ENCODE measurements at regions not wholly inside any gene's neighbourhood (a gene's known extent, or its start where the extent isn't known, plus 50 kb on each side); places are given as distances from the start of the nearest gene placed in this dataset.
"Not testable (repeated sequence)": the region's sequence is repeated elsewhere in the genome, so short reads cannot be mapped to it uniquely, and the experiment has no call there.

DNA sequence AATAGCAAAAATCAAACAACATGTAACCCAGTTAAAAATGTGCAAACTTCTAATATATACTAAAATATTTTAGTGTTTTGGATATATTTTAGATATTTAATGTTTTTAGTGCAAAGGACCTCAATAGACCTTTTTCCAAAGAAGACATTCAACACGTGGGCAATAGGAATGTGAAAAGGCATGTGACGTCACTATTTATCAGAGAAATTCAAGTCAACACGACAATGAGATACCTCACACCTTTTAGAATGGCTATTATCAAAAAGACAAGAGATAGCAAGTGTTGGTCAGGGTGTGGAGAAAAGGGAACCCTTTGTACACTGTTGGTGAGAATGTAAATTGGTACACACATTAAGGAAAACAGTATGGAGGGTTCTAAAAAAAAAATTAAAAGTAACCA lies 115.6 kb upstream of the FAM47B start:
- POLR2A ChIA-PET, result no interaction called here
- CTCF ChIA-PET, result no interaction called here
- no peak for DNase-seq (ENCODE audit: extremely low spot score)
- TF ChIP-seq LEF1 (IDR thresholded peaks at IDR 0.05; ENCODE audit: borderline replicate concordance) (no peak), ZNF384 (IDR thresholded peaks at IDR 0.05) (no peak), CTBP1 (IDR thresholded peaks at IDR 0.05; ENCODE audit: borderline replicate concordance) (no peak), SP1 (IDR thresholded peaks at IDR 0.05) (no peak), ARNT (IDR thresholded peaks at IDR 0.05) (no peak), FOXK2 (IDR thresholded peaks at IDR 0.05) (no peak), FOXA1 (IDR thresholded peaks at IDR 0.05) (no peak), HDGF (IDR thresholded peaks at IDR 0.05; ENCODE audit: borderline replicate concordance) (no peak), L3MBTL2 (conservative IDR thresholded peaks at IDR 0.05) (no peak), BHLHE40 (IDR thresholded peaks at IDR 0.05; ENCODE audit: borderline replicate concordance) (no peak), ELF4 (IDR thresholded peaks at IDR 0.05) (no peak), SUZ12 (IDR thresholded peaks at IDR 0.05) (no peak), NFRKB (IDR thresholded peaks at IDR 0.05) (no peak)
- TF ChIP-seq, protein P1, sequence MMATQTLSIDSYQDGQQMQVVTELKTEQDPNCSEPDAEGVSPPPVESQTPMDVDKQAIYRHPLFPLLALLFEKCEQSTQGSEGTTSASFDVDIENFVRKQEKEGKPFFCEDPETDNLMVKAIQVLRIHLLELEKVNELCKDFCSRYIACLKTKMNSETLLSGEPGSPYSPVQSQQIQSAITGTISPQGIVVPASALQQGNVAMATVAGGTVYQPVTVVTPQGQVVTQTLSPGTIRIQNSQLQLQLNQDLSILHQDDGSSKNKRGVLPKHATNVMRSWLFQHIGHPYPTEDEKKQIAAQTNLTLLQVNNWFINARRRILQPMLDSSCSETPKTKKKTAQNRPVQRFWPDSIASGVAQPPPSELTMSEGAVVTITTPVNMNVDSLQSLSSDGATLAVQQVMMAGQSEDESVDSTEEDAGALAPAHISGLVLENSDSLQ (IDR thresholded peaks at IDR 0.05), result no peak

DNA sequence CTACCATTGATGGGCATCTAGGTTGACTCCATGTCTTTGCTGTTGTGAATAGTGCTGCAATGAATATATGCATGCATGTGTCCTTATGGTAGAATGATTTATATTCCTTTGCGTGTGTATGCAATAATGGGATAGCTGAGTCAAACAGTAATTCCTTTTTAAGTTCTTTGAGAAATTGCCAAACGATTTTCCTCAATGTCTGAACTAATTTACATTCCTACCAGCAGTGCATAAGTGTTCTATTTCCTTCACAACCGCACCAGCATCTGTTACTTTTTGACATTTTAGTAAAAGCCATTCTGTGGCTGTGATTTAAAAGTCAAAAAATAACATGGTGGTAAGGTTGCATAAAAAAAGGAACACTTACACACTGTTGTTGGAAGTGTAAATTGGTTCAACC lies 103.1 kb upstream of the FAM47B start:
- CTCF ChIA-PET, result no interaction called here
- TF ChIP-seq CTBP1 (IDR thresholded peaks at IDR 0.05; ENCODE audit: borderline replicate concordance) (no peak), FOXA1 (IDR thresholded peaks at IDR 0.05) (no peak), ELF4 (IDR thresholded peaks at IDR 0.05) (no peak), SP1 (IDR thresholded peaks at IDR 0.05) (no peak), HDGF (IDR thresholded peaks at IDR 0.05; ENCODE audit: borderline replicate concordance) (no peak), L3MBTL2 (conservative IDR thresholded peaks at IDR 0.05) (no peak), NFRKB (IDR thresholded peaks at IDR 0.05) (no peak), ZNF384 (IDR thresholded peaks at IDR 0.05) (no peak), BHLHE40 (IDR thresholded peaks at IDR 0.05; ENCODE audit: borderline replicate concordance) (no peak)
- POLR2A ChIA-PET, result no interaction called here
- no peak for DNase-seq (ENCODE audit: extremely low spot score)

DNA sequence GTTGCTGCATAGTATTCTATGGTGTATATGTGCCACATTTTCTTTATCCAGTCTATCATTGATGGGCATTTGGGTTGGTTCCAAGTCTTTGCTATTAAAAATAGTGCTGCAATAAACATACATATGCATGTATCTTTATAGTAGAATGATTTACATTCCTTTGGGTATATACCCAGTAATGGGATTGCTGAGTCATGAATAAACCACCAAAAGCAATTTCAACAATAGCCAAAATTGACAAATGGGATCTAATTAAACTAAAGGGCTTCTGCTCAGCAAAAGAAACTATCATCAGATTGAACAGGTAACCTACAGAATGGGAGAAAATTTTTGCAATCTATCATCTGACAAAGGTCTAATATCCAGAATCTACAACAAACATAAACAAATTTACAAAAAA lies 101.4 kb upstream of the FAM47B start:
- CTCF ChIA-PET; POLR2A ChIA-PET; DNase-seq (ENCODE audit: extremely low spot score): not testable (repeated sequence)

GRCh38 chrX:34848281-34848680 lies 94.3 kb upstream of the FAM47B start:
- ChIA-PET POLR2A (no interaction called here), CTCF (no interaction called here)
- no peak for DNase-seq (ENCODE audit: extremely low spot score)
- no peak for TF ChIP-seq CTBP1 (IDR thresholded peaks at IDR 0.05; ENCODE audit: borderline replicate concordance)

GRCh38 chrX:34849371-34849770 lies 93.2 kb upstream of the FAM47B start:
- ChIA-PET POLR2A (no interaction called here), CTCF (no interaction called here)
- DNase-seq (ENCODE audit: extremely low spot score), result no peak
- TF ChIP-seq NFRKB (IDR thresholded peaks at IDR 0.05) (no peak), ZNF384 (IDR thresholded peaks at IDR 0.05) (no peak), FOXA1 (IDR thresholded peaks at IDR 0.05) (no peak), HDGF (IDR thresholded peaks at IDR 0.05; ENCODE audit: borderline replicate concordance) (no peak), FOXK2 (IDR thresholded peaks at IDR 0.05) (no peak), LEF1 (IDR thresholded peaks at IDR 0.05; ENCODE audit: borderline replicate concordance) (no peak), FOXM1 (IDR thresholded peaks at IDR 0.05; ENCODE audit: borderline replicate concordance) (no peak), SP1 (IDR thresholded peaks at IDR 0.05) (no peak), TARDBP (IDR thresholded peaks at IDR 0.05) (no peak), ELF4 (IDR thresholded peaks at IDR 0.05) (no peak), SUZ12 (IDR thresholded peaks at IDR 0.05) (no peak)

GRCh38 chrX:34859191-34859590 lies 83.4 kb upstream of the FAM47B start:
- TF ChIP-seq FOXA1 (IDR thresholded peaks at IDR 0.05) (no peak), ZNF384 (IDR thresholded peaks at IDR 0.05) (no peak), ARNT (IDR thresholded peaks at IDR 0.05) (no peak), FOXM1 (IDR thresholded peaks at IDR 0.05; ENCODE audit: borderline replicate concordance) (no peak), NFRKB (IDR thresholded peaks at IDR 0.05) (no peak), SUZ12 (IDR thresholded peaks at IDR 0.05) (no peak), TARDBP (IDR thresholded peaks at IDR 0.05) (no peak)
- ChIA-PET POLR2A (no interaction called here), CTCF (no interaction called here)
- DNase-seq (ENCODE audit: extremely low spot score), result no peak

DNA sequence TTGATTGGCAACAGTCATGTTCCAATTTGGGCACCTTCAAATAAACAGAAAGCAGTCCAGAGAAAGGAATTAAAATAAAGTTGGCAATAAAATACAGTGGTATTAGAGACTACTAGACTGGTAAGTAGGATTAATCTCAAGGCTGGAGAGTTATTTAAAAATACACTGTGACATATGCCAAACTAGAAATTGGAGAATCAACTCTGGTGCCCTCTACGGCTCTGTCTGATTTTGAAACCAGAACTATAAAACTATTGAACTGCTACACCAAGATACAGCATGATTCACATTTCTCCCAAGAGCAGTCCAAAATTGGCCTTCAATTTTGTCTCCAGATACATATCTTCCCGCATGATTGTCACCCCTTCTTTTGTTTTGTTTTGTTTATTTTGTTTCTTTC lies 78.7 kb upstream of the FAM47B start:
- ChIA-PET CTCF (no interaction called here), POLR2A (no interaction called here)
- DNase-seq (ENCODE audit: extremely low spot score), result no peak
- TF ChIP-seq CTBP1 (IDR thresholded peaks at IDR 0.05; ENCODE audit: borderline replicate concordance) (no peak), LEF1 (IDR thresholded peaks at IDR 0.05; ENCODE audit: borderline replicate concordance) (no peak), NFRKB (IDR thresholded peaks at IDR 0.05) (no peak), ZNF384 (IDR thresholded peaks at IDR 0.05) (no peak), SP1 (IDR thresholded peaks at IDR 0.05) (no peak), HDGF (IDR thresholded peaks at IDR 0.05; ENCODE audit: borderline replicate concordance) (no peak), FOXK2 (IDR thresholded peaks at IDR 0.05) (no peak), FOXM1 (IDR thresholded peaks at IDR 0.05; ENCODE audit: borderline replicate concordance) (no peak), BHLHE40 (IDR thresholded peaks at IDR 0.05; ENCODE audit: borderline replicate concordance) (no peak), FOXA1 (IDR thresholded peaks at IDR 0.05) (no peak), ELF4 (IDR thresholded peaks at IDR 0.05) (no peak), L3MBTL2 (conservative IDR thresholded peaks at IDR 0.05) (no peak), ARNT (IDR thresholded peaks at IDR 0.05) (no peak)
- TF ChIP-seq, protein P1 (IDR thresholded peaks at IDR 0.05), result no peak

DNA sequence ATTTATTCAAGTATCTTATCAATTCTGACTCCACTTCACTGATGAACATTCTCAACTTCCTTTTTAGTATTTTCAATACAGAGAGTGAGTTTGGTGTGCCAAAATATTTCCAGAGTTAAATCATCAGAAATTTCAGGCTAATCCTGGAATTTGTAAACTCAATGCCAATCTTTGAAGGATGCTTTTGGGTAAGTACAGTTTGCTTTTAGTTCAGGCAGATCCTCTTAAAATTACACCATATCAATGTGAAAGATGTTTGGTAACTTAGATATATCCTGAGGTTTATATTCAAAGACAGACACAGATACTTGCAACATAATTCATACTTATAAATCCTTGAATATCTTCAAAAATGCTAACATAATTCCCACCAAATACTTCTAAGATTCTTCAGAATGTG lies 76.0 kb upstream of the FAM47B start:
- no peak for DNase-seq (ENCODE audit: extremely low spot score)
- ChIA-PET POLR2A (no interaction called here), CTCF (no interaction called here)
- TF ChIP-seq NFRKB (IDR thresholded peaks at IDR 0.05), result no peak
- no peak for TF ChIP-seq SUZ12 (IDR thresholded peaks at IDR 0.05)
- TF ChIP-seq ARNT (IDR thresholded peaks at IDR 0.05), result no peak
- TF ChIP-seq ZNF384 (IDR thresholded peaks at IDR 0.05), result no peak
- TF ChIP-seq LEF1 (IDR thresholded peaks at IDR 0.05; ENCODE audit: borderline replicate concordance), result no peak
- no peak for TF ChIP-seq SP1 (IDR thresholded peaks at IDR 0.05)
- no peak for TF ChIP-seq L3MBTL2 (conservative IDR thresholded peaks at IDR 0.05)
- no peak for TF ChIP-seq FOXK2 (IDR thresholded peaks at IDR 0.05)
- TF ChIP-seq FOXM1 (IDR thresholded peaks at IDR 0.05; ENCODE audit: borderline replicate concordance), result no peak
- TF ChIP-seq FOXA1 (IDR thresholded peaks at IDR 0.05), result no peak
- TF ChIP-seq ELF4 (IDR thresholded peaks at IDR 0.05), result no peak
- TF ChIP-seq HDGF (IDR thresholded peaks at IDR 0.05; ENCODE audit: borderline replicate concordance), result no peak
- TF ChIP-seq BHLHE40 (IDR thresholded peaks at IDR 0.05; ENCODE audit: borderline replicate concordance), result no peak
- TF ChIP-seq CTBP1 (IDR thresholded peaks at IDR 0.05; ENCODE audit: borderline replicate concordance), result no peak
- TF ChIP-seq, protein P1 (IDR thresholded peaks at IDR 0.05), result no peak

All from HEK293T (cell line).